ENCODE measurements at regions not wholly inside any gene's neighbourhood (a gene's known extent, or its start where the extent isn't known, plus 50 kb on each side); places are given as distances from the start of the nearest gene placed in this dataset.

GRCh38 chr5:98275980-98276379 lies 497.5 kb upstream of the RGMB start:
- ChIA-PET CTCF (ENCODE audit: partially characterized antibody) (interaction anchor here (1.5 kb wide), 1 partner anchor 39 kb away, joined by 3 read pairs; no protein-coding TSS in a partner anchor), POLR2A (ENCODE audit: partially characterized antibody) (no interaction called here)
- FAIRE-seq (no peak), DNase-seq (ENCODE audit: low read depth in 1 of 2, low spot score in 2 of 2) (no peak)
- H2AFZ ChIP-seq (ENCODE audit: low read length): no peak overlapping the region
- H4K8ac ChIP-seq (ENCODE audit: extremely low read depth, insufficient read depth, low read length): no peak overlapping the region
- no peak overlapping the region for H4K5ac ChIP-seq (ENCODE audit: insufficient read length, low read depth, low read length)
- H3K14ac ChIP-seq (ENCODE audit: insufficient read length): no peak overlapping the region
- H3K23ac ChIP-seq (ENCODE audit: insufficient read length): no peak overlapping the region
- no peaks in the 10 kb centered on the region for H3K79me2 ChIP-seq (ENCODE audit: control insufficient read depth in 1 of 2, insufficient read depth in 2 of 2, low read length in 2 of 2)
- H3K4me3 ChIP-seq (ENCODE audit: extremely low read depth in 1 of 4, insufficient read depth in 2 of 4, low read depth in 3 of 4, low read length in 4 of 4): no peak overlapping the region
- H3K9ac ChIP-seq (replicated peaks in 1 of 4; ENCODE audit: extremely low read depth in 1 of 4, low read depth in 3 of 4, low read length in 3 of 4): no peak overlapping the region
- no peaks in the 10 kb centered on the region for H3K79me1 ChIP-seq (ENCODE audit: low read depth, low read length)
- H4K20me1 ChIP-seq (replicated peaks in 1 of 2; ENCODE audit: control insufficient read depth in 1 of 2, insufficient read depth in 2 of 2, low read length in 2 of 2): no peaks in the 10 kb centered on the region
- H3K18ac ChIP-seq (ENCODE audit: extremely low read depth, low read length): no peak overlapping the region
- no peaks in the 10 kb centered on the region for H3K23me2 ChIP-seq (ENCODE audit: low read depth, low read length)
- H2BK15ac ChIP-seq (ENCODE audit: low read length): no peak overlapping the region
- H2BK5ac ChIP-seq (ENCODE audit: low read depth, low read length): no peak overlapping the region
- H2BK12ac ChIP-seq (ENCODE audit: low read depth, low read length): no peak overlapping the region
- 84% methylated on average over 1 of the region's 1 CpG; no CpG with 5 or more reads in 1 of the 2 experiments for WGBS, 2 experiments (ENCODE audit: extremely low coverage in 1 of 2, insufficient coverage in 1 of 2, insufficient read length in 1 of 2, insufficient replicate concordance in 2 of 2, low coverage in 1 of 2, low lambda C conversion rate in 2 of 2, missing lambda C conversion rate in 1 of 2)
- no peak overlapping the region for H3K56ac ChIP-seq (replicated peaks; ENCODE audit: insufficient read length, low read depth, low read length)
- no peak overlapping the region for H4K91ac ChIP-seq (replicated peaks; ENCODE audit: insufficient read length, low read length)
- H3K4me2 ChIP-seq (ENCODE audit: insufficient read depth in 1 of 2, low read depth in 2 of 2, low read length in 2 of 2): no peak overlapping the region
- no peaks in the 10 kb centered on the region for H3K27me3 ChIP-seq (replicated peaks in 1 of 4; ENCODE audit: control insufficient read depth in 3 of 4, extremely low read depth in 1 of 4, insufficient read depth in 3 of 4, low read length in 3 of 4)
- no peak overlapping the region for H3K27ac ChIP-seq (ENCODE audit: low read depth, low read length)
- peaks cover 0 to 4% (median 0%) of the 10 kb centered on the region in 4 experiments; a peak in 2 of 7 replicates for H3K4me1 ChIP-seq (replicated peaks in 1 of 4; ENCODE audit: control insufficient read depth in 3 of 4, insufficient read depth in 4 of 4, low read length in 3 of 4)
- H2BK20ac ChIP-seq (ENCODE audit: low read length): no peak overlapping the region
- H2AK5ac ChIP-seq (ENCODE audit: low read depth, low read length): no peak overlapping the region
- H2BK120ac ChIP-seq (replicated peaks; ENCODE audit: low read depth, low read length): no peak overlapping the region
- no peaks in the 10 kb centered on the region for H3K36me3 ChIP-seq (ENCODE audit: control insufficient read depth in 2 of 4, insufficient read depth in 4 of 4, low read length in 3 of 4)
- no peak overlapping the region for H3K4ac ChIP-seq (replicated peaks; ENCODE audit: insufficient read length, low read depth, low read length)
- no peaks in the 10 kb centered on the region for H3K9me3 ChIP-seq (ENCODE audit: insufficient read depth in 2 of 2, low read depth in 1 of 2, low read length in 1 of 2)
- TF ChIP-seq CBX8 (IDR thresholded peaks at IDR 0.05; ENCODE audit: borderline replicate concordance, low read depth, low read length): no peak
- no peak for TF ChIP-seq ATF2 (IDR thresholded peaks at IDR 0.05; ENCODE audit: low read length)
- no peak for TF ChIP-seq ASH2L (IDR thresholded peaks at IDR 0.05; ENCODE audit: low read length)
- no peak for TF ChIP-seq CEBPB (IDR thresholded peaks at IDR 0.05; ENCODE audit: low read depth, low read length)
- no peak for TF ChIP-seq KDM1A (IDR thresholded peaks at IDR 0.05; ENCODE audit: borderline replicate concordance, low read length)
- no peak for TF ChIP-seq NRF1 (IDR thresholded peaks at IDR 0.05; ENCODE audit: low read depth, low read length)
- no peak for TF ChIP-seq CHD2 (IDR thresholded peaks at IDR 0.05; ENCODE audit: low read length)
- TF ChIP-seq TCF12 (IDR thresholded peaks at IDR 0.05; ENCODE audit: low read depth, low read length): no peak
- TF ChIP-seq CHD1 (IDR thresholded peaks at IDR 0.05; ENCODE audit: low read depth, low read length): no peak

Measured in H1 (cell line).